ENCODE measurements at regions not wholly inside any gene's neighbourhood (a gene's known extent, or its start where the extent isn't known, plus 50 kb on each side); places are given as distances from the start of the nearest gene placed in this dataset.

- TF ChIP-seq BMI1 (IDR thresholded peaks at IDR 0.05; ENCODE audit: borderline replicate concordance) (0 out of 2 replicates have a peak, but pooled peaks have one; percentile 23), CHD2 (IDR thresholded peaks at IDR 0.05; ENCODE audit: borderline replicate concordance, low read depth, low read length) (no peak), SREBF1 (IDR thresholded peaks at IDR 0.05; ENCODE audit: low read length) (no peak), EZH2 (IDR thresholded peaks at IDR 0.05; ENCODE audit: borderline replicate concordance, control insufficient read depth, low read depth, low read length) (no peak), GATAD2B (conservative IDR thresholded peaks at IDR 0.05; ENCODE audit: low read depth) (no peak), IKZF2 (IDR thresholded peaks at IDR 0.05) (peak; percentile 68 to 83), KDM1A (IDR thresholded peaks at IDR 0.05; ENCODE audit: borderline replicate concordance) (no peak), IKZF1 (conservative IDR thresholded peaks at IDR 0.05) (peak; percentile 77), SPI1 (IDR thresholded peaks at IDR 0.05; ENCODE audit: borderline replicate concordance, insufficient read depth, low read depth, low read length) (0 out of 2 replicates have a peak, but pooled peaks have one; percentile 1), NFXL1 (IDR thresholded peaks at IDR 0.05; ENCODE audit: borderline replicate concordance) (no peak), ZBTB11 (CRISPR knock-in tag; IDR thresholded peaks at IDR 0.05) (no peak), STAT1 (conservative IDR thresholded peaks at IDR 0.05) (no peak), TARDBP (IDR thresholded peaks at IDR 0.05; ENCODE audit: borderline replicate concordance) (no peak), EP300 (IDR thresholded peaks at IDR 0.05; ENCODE audit: borderline replicate concordance in 1 of 2, control insufficient read depth in 1 of 2, low read depth in 2 of 2, low read length in 2 of 2) (peak in 1 of 2 experiments; percentile 46; a peak in 1 of 4 replicates), WRNIP1 (IDR thresholded peaks at IDR 0.05; ENCODE audit: borderline replicate concordance, low read depth, low read length) (no peak), SMC3 (IDR thresholded peaks at IDR 0.05; ENCODE audit: borderline replicate concordance, low read length) (no peak), MTA2 (IDR thresholded peaks at IDR 0.05; ENCODE audit: low read depth) (peak; percentile 37; the same call in 1 of the 2 replicates), E2F8 (IDR thresholded peaks at IDR 0.05; ENCODE audit: low read depth, partially characterized antibody) (no peak), NR2F1 (conservative IDR thresholded peaks at IDR 0.05) (peak; percentile 86)
- TF ChIP-seq, protein P1, sequence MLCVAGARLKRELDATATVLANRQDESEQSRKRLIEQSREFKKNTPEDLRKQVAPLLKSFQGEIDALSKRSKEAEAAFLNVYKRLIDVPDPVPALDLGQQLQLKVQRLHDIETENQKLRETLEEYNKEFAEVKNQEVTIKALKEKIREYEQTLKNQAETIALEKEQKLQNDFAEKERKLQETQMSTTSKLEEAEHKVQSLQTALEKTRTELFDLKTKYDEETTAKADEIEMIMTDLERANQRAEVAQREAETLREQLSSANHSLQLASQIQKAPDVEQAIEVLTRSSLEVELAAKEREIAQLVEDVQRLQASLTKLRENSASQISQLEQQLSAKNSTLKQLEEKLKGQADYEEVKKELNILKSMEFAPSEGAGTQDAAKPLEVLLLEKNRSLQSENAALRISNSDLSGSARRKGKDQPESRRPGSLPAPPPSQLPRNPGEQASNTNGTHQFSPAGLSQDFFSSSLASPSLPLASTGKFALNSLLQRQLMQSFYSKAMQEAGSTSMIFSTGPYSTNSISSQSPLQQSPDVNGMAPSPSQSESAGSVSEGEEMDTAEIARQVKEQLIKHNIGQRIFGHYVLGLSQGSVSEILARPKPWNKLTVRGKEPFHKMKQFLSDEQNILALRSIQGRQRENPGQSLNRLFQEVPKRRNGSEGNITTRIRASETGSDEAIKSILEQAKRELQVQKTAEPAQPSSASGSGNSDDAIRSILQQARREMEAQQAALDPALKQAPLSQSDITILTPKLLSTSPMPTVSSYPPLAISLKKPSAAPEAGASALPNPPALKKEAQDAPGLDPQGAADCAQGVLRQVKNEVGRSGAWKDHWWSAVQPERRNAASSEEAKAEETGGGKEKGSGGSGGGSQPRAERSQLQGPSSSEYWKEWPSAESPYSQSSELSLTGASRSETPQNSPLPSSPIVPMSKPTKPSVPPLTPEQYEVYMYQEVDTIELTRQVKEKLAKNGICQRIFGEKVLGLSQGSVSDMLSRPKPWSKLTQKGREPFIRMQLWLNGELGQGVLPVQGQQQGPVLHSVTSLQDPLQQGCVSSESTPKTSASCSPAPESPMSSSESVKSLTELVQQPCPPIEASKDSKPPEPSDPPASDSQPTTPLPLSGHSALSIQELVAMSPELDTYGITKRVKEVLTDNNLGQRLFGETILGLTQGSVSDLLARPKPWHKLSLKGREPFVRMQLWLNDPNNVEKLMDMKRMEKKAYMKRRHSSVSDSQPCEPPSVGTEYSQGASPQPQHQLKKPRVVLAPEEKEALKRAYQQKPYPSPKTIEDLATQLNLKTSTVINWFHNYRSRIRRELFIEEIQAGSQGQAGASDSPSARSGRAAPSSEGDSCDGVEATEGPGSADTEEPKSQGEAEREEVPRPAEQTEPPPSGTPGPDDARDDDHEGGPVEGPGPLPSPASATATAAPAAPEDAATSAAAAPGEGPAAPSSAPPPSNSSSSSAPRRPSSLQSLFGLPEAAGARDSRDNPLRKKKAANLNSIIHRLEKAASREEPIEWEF (IDR thresholded peaks at IDR 0.05; ENCODE audit: insufficient replicate concordance, low read depth, low read length): no peak
Observed at GRCh38 chr2:118249531-118249930, 161.3 kb downstream of the INSIG2 start (continued).

Measured in GM12878 (cell line).